ENCODE measurements at regions not wholly inside any gene's neighbourhood (a gene's known extent, or its start where the extent isn't known, plus 50 kb on each side); places are given as distances from the start of the nearest gene placed in this dataset.
"Not testable (repeated sequence)": the region's sequence is repeated elsewhere in the genome, so short reads cannot be mapped to it uniquely, and the experiment has no call there.

- DNase-seq (ENCODE audit: missing footprints), result no peak
- intact Hi-C loops (cut with DNase I), result no loop called here
- ATAC-seq, result no peak
Measured at GRCh38 chr5:176131771-176132170, 106.5 kb upstream of the SIMC1 start.

- DNase-seq (ENCODE audit: missing footprints) (no peak), ATAC-seq (no peak)
- intact Hi-C loops (cut with DNase I), result no loop called here
Measured at GRCh38 chr5:176132471-176133288, 105.5 kb upstream of the SIMC1 start.

GRCh38 chr5:176133289-176133870 lies 104.8 kb upstream of the SIMC1 start:
- no peak for ATAC-seq
- DNase-seq (ENCODE audit: missing footprints), result no peak
- intact Hi-C loops (cut with DNase I), result no loop called here

DNA sequence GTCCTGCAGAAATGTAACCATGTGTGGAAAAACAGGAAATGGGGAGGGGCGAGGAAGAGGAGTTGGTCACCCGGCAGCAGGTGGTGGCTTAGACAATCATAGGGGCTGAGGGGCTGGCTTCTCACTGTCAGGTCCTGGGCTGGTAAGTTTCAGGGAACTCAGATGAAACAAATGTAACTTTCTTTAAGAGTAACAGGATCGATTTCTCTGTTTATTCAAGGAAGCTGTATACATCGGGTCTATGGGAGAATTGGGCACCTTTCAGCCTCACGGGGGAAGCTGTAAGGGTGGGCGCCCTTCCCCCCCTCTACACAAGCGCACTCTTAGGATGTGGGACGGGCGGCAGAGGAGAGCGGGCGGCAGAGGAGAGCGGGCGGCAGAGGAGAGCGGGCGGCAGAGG lies 104.3 kb upstream of the SIMC1 start:
- intact Hi-C loops (cut with DNase I), result no loop called here
- DNase-seq (ENCODE audit: missing footprints) (no peak), ATAC-seq (no peak)

- intact Hi-C loops (cut with DNase I), result no loop called here
- DNase-seq (ENCODE audit: missing footprints), result no peak
- no peak for ATAC-seq
Measured at GRCh38 chr5:176134529-176135223, 103.5 kb upstream of the SIMC1 start.

DNA sequence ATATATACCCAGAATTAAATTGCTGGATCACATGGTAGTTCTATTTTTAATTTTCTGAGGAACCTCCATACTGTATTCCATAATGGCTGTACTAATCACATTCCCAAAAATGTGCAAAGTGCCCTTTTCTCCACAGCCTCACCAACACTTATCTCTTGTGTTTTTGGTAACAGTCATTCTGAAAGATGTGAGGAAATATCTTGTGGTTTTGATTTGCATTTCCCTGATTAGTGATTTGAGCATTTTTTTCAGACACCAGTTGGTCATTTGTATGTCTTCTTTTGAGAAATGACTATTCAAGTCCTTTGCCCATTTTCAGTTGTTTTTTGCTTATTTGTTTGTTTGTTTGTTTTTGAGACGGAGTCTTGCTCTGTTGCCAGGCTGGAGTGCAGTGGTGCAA lies 98.1 kb upstream of the SIMC1 start:
- ATAC-seq; intact Hi-C loops (cut with DNase I); DNase-seq (ENCODE audit: missing footprints): not testable (repeated sequence)

DNA sequence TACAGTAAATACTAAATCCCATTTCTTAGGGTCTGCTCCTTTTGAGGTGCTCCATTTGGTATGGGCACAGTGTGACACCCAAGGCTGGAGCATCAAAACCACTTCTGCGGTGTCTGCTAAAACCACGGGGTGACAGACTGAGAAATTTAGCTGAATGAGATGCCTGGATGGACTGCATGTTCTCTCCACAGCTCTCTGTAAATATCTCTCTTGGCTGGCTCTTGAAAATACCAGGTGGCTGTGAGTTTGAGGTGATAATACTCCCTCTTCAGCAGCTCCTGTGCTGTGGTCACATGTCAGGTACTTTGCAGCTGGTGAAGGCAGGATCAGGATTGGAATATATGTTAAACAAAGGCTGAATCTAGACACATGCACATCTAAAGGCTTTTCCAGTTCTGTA lies 93.7 kb upstream of the SIMC1 start:
- DNase-seq (ENCODE audit: missing footprints) (no peak), ATAC-seq (no peak)

GRCh38 chr5:176149948-176150347 lies 88.3 kb upstream of the SIMC1 start:
- ATAC-seq; DNase-seq (ENCODE audit: missing footprints); intact Hi-C loops (cut with DNase I): not testable (repeated sequence)

More for the DNA sequence above, 93.7 kb upstream of the SIMC1 start:
- intact Hi-C loops (cut with DNase I), result no loop called here

DNA sequence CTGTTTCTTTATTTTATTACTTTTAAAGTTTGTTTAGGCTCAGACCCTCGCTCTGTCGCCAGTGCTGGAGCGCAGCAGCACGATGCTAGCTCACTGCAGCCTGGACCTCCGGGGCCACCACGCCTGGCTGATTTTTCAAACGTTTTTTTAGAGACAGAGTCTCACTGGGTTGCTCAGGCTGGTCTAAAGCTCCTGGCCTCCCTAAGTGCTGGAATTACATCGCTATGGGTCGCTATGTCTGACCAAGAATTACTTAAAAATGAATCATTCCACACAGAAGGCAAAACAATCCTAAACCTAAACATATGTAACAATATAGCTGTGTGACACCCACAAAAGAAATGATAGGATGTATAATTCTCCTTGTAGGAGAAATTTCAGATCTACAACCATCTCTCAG lies 86.9 kb upstream of the SIMC1 start:
- intact Hi-C loops (cut with DNase I), result no loop called here
- ATAC-seq (no peak), DNase-seq (ENCODE audit: missing footprints) (no peak)

DNA sequence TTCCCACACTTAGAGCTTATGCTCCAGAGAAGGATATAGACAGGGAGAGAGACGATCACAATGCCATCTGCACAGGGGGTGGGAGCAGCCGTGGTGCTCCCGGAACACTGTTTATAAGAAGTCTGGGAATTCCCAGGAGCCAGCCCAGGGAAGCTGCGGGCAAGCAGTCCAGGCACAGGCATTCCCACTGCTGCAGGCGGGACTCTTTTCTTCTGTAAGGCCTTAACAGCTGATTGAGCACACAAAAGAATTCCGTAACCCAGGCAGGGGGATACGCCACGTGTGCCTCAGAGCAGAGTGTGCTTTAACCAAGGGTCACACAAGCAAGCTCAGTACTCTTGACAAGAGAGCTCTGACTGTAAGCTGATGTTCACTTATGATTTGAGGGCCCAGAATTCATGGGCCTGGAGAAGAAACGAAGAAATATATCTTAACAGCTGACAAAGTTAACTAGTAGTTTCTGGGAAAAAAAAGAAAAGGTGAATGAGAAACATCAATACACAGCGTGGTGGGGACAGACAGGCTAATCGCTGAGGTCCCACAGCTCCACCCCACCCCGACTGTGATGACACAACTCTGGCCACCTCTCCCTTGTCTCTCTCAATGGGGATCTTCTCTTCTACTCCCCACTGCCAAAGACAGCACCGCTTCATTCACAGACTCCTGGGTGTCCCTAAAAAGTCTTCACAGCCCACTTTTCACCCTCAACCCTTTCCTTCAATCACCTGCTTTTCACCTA lies 85.9 kb upstream of the SIMC1 start:
- intact Hi-C loops (cut with DNase I), result no loop called here
- DNase-seq (ENCODE audit: missing footprints) (no peak), ATAC-seq (no peak)

DNA sequence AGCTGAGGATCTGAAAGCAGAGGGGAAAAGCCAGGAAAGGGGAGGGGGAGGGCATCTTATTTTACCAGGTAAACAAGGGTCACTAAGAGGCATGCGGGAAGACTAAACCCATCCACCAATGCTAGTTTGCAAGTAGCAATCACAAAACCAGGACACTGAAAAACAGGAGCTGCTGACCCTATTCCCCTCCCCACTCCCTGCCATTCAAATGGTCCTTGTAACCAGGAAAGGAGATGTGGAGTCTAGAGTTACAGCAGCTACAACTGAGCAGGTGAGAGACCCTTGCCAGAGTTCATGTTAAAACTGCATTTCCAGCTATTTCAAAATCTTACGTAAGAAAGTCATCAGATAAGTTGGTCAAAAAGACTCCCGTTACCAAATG lies 85.3 kb upstream of the SIMC1 start:
- DNase-seq (ENCODE audit: missing footprints) (no peak), ATAC-seq (no peak)
- intact Hi-C loops (cut with DNase I), result no loop called here

DNA sequence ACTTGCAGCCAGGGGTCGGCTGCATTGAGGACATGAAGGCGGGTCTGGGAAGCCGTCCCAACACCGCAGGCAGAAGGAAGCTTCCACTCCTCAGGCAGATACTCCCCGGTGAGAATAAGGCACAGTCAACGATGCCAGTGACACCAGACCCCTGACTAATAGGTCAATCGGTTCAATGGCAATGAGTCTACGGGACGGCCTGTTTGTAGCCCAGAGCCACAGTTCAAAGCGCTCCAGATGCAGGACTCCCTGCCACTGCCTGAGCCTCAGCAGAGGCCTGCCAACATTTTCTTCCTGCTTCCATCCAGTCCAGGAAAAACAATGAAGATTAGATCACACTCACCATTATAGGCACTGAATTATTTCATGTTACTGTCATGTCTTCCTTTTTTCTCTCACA lies 84.5 kb upstream of the SIMC1 start:
- DNase-seq (ENCODE audit: missing footprints) (no peak), ATAC-seq (no peak)
- intact Hi-C loops (cut with DNase I), result no loop called here

GRCh38 chr5:176154821-176155220 lies 83.4 kb upstream of the SIMC1 start:
- no peak for ATAC-seq
- DNase-seq (ENCODE audit: missing footprints), result peak; percentile 51
- intact Hi-C loops (cut with DNase I), result no loop called here

DNA sequence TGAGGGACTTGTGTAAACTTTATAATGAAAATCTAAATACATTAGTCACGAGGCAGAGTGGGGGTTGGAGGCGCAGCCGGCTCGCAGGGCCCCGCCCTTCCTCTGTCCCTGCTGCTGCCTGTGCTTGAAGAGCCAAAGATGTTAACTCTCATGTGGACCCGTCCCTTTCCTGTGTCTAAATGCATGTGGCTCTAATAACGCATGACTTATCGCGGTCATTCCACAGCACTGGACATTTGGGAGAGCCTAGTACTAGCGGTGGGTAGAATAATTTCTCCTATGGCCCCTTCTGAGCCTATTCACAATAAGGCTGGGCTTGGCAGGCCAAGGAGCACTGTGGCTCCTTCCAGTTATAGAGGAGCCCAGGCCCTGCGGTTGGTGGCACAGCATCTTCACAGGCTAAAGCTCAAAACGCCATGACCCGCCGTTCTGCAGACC lies 82.3 kb upstream of the SIMC1 start:
- peak; percentile 66 for DNase-seq (ENCODE audit: missing footprints)
- ATAC-seq, result no peak
- intact Hi-C loops (cut with DNase I), result no loop called here

GRCh38 chr5:176157656-176158055 lies 80.6 kb upstream of the SIMC1 start:
- intact Hi-C loops (cut with DNase I), result no loop called here
- DNase-seq (ENCODE audit: missing footprints), result no peak
- no peak for ATAC-seq

GRCh38 chr5:176161431-176161830 lies 76.8 kb upstream of the SIMC1 start:
- DNase-seq (ENCODE audit: missing footprints) (no peak), ATAC-seq (no peak)
- intact Hi-C loops (cut with DNase I), result no loop called here

DNA sequence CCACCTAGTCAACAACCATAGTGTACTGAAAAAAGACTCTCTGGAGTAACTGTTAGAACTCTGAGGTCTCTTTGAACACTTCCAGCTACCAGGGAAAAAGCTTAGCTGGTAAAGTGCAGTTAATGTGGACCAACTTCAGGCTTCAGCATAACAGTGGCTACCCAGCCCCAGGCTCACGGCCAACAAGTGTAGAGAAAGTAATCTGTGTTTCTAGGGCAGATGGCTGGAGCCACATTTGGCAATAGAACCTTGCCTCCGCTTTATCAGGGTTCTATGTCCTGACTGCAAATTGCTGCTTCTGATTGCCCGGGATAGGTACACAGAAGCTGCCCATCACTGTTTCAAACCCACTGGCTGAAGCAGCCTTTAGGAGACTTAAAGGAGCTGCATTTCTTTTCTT lies 76.0 kb upstream of the SIMC1 start:
- intact Hi-C loops (cut with DNase I), result no loop called here
- ATAC-seq (no peak), DNase-seq (ENCODE audit: missing footprints) (no peak)

GRCh38 chr5:176162888-176163287 lies 75.3 kb upstream of the SIMC1 start:
- ATAC-seq (no peak), DNase-seq (ENCODE audit: missing footprints) (no peak)

GRCh38 chr5:176166427-176166826 lies 71.8 kb upstream of the SIMC1 start:
- ATAC-seq (no peak), DNase-seq (ENCODE audit: missing footprints) (no peak)
- intact Hi-C loops (cut with DNase I), result no loop called here

More at GRCh38 chr5:176162888-176163287, 75.3 kb upstream of the SIMC1 start:
- intact Hi-C loops (cut with DNase I), result no loop called here
